ENCODE measurements at regions not wholly inside any gene's neighbourhood (a gene's known extent, or its start where the extent isn't known, plus 50 kb on each side); places are given as distances from the start of the nearest gene placed in this dataset.
A peak's percentile ranks its signal among the peaks of the same experiment; 100 is the strongest.

DNA sequence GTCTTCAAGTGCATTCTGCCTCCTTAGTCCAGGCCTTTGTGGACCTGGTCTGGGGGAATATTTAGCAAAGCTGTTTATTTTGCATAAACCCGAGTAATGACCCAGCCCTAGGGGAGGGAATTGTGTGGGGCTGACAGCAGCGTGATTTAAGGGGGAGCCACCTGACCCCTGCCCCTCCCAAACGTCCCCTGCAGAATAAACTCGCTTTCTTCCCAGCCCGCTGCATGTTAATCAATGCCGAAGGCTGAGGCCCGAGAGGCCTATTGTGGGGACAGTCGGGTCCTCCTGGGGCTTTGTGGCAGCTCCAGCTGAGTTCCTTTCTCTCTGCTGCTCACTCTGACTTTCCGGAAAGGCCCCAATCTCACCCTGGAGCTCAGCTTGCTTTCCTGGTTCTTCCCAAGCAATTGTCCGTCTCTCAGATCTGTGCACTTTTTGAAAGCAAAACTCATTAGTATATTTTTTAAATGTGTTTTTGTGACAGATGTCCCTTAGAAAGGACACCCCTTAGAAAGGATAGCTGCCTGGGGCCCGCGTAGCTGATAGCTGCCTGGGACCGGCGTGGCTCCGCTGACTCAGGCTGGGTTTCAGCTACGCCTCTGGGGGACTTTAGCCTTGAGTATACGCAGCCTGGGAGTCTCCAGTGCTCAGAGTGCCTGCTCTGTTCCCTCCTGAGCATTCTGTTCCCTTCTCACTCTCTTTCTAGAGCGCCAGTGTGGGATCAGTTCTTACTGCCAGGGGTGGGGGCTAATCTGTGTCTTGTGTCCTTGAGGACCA, 158.3 kb downstream of the GLI2 start:
- no peaks in the 10 kb centered on the region for H3K9me3 ChIP-seq (ENCODE audit: low read depth, low read length)
- H3K4me3 ChIP-seq (ENCODE audit: insufficient read depth, low read length): peak overlapping the region; percentile 50
- H3K79me2 ChIP-seq (ENCODE audit: insufficient read depth, low read length): peaks cover 58% of the 10 kb centered on the region
- peaks cover 11% of the 10 kb centered on the region for H4K20me1 ChIP-seq (ENCODE audit: insufficient read depth, low read length)
- H2AFZ ChIP-seq (ENCODE audit: low read length): peak overlapping the region; percentile 10
- TF ChIP-seq, protein P1, sequence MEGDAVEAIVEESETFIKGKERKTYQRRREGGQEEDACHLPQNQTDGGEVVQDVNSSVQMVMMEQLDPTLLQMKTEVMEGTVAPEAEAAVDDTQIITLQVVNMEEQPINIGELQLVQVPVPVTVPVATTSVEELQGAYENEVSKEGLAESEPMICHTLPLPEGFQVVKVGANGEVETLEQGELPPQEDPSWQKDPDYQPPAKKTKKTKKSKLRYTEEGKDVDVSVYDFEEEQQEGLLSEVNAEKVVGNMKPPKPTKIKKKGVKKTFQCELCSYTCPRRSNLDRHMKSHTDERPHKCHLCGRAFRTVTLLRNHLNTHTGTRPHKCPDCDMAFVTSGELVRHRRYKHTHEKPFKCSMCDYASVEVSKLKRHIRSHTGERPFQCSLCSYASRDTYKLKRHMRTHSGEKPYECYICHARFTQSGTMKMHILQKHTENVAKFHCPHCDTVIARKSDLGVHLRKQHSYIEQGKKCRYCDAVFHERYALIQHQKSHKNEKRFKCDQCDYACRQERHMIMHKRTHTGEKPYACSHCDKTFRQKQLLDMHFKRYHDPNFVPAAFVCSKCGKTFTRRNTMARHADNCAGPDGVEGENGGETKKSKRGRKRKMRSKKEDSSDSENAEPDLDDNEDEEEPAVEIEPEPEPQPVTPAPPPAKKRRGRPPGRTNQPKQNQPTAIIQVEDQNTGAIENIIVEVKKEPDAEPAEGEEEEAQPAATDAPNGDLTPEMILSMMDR (IDR thresholded peaks at IDR 0.05; ENCODE audit: extremely low read depth, low read depth, low read length): no peak
- H3K27ac ChIP-seq (ENCODE audit: low read depth, low read length): peak overlapping the region; percentile 66
- peaks cover 20% of the 10 kb centered on the region for H3K4me1 ChIP-seq (ENCODE audit: insufficient read depth, low read length)
- peak overlapping the region; percentile 41 for H3K4me2 ChIP-seq (ENCODE audit: insufficient read depth, low read length)
- DNase-seq (ENCODE audit: insufficient read length, low spot score, missing footprints): peak; percentile 70
- H3K36me3 ChIP-seq (ENCODE audit: insufficient read depth, low read length): peaks cover 3% of the 10 kb centered on the region
- no peaks in the 10 kb centered on the region for H3K27me3 ChIP-seq (ENCODE audit: insufficient read depth, low read length)

DNA sequence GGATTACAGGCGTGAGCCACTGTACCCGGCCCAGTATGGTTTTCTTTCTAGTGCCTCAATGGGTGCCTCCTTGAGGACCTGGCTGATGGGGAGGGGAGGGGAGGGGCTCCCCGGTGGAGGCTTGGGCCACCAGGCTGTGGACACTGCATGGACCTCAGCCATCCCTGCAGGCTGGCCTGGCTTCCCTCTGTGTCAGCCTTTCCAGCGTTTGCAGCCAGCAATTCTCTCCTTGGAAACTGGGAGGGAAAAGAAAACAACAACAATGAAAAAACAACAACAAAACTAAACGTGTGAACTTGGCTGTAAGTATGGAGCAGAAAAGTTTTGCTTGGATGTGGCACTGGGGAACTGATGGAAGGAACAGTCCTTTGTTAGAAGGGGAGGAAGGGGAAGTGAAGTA, 159.3 kb downstream of the GLI2 start:
- no peak overlapping the region for H3K27ac ChIP-seq (ENCODE audit: low read depth, low read length)
- DNase-seq (ENCODE audit: insufficient read length, low spot score, missing footprints): no peak
- no peak overlapping the region for H3K4me3 ChIP-seq (ENCODE audit: insufficient read depth, low read length)
- TF ChIP-seq, protein P1 (IDR thresholded peaks at IDR 0.05; ENCODE audit: extremely low read depth, low read depth, low read length): no peak
- H2AFZ ChIP-seq (ENCODE audit: low read length): no peak overlapping the region
- H3K9me3 ChIP-seq (ENCODE audit: low read depth, low read length): no peaks in the 10 kb centered on the region
- H4K20me1 ChIP-seq (ENCODE audit: insufficient read depth, low read length): peaks cover 13% of the 10 kb centered on the region
- H3K4me2 ChIP-seq (ENCODE audit: insufficient read depth, low read length): no peak overlapping the region
- H3K4me1 ChIP-seq (ENCODE audit: insufficient read depth, low read length): peaks cover 20% of the 10 kb centered on the region
- peaks cover 59% of the 10 kb centered on the region for H3K79me2 ChIP-seq (ENCODE audit: insufficient read depth, low read length)
- peaks cover 3% of the 10 kb centered on the region for H3K36me3 ChIP-seq (ENCODE audit: insufficient read depth, low read length)
- no peaks in the 10 kb centered on the region for H3K27me3 ChIP-seq (ENCODE audit: insufficient read depth, low read length)

DNA sequence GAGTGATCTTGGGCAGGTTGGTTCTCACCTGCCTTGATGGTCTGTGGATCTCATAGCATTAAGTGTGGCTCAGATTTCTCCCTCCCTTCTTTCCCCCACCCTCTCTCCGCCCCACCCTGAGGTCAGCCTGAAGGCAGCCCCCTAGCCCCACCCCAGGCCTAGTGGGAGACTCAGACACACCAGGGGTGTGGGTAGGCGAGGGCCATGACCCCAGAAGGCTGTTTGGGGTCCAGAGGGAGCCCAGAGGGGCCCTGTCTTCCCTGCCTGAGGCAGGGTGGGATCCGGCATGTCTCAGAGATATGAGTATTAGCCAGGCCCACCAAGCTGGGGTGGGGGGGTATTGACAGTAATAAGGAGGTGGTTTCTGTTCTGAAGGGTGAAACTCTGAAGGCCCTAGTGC, 160.5 kb downstream of the GLI2 start:
- no peak overlapping the region for H3K4me3 ChIP-seq (ENCODE audit: insufficient read depth, low read length)
- no peaks in the 10 kb centered on the region for H3K27me3 ChIP-seq (ENCODE audit: insufficient read depth, low read length)
- H4K20me1 ChIP-seq (ENCODE audit: insufficient read depth, low read length): peaks cover 13% of the 10 kb centered on the region
- H3K36me3 ChIP-seq (ENCODE audit: insufficient read depth, low read length): peaks cover 7% of the 10 kb centered on the region
- no peak overlapping the region for H3K4me2 ChIP-seq (ENCODE audit: insufficient read depth, low read length)
- H2AFZ ChIP-seq (ENCODE audit: low read length): no peak overlapping the region
- H3K4me1 ChIP-seq (ENCODE audit: insufficient read depth, low read length): peaks cover 20% of the 10 kb centered on the region
- TF ChIP-seq, protein P1 (IDR thresholded peaks at IDR 0.05; ENCODE audit: extremely low read depth, low read depth, low read length): no peak
- DNase-seq (ENCODE audit: insufficient read length, low spot score, missing footprints): no peak
- peaks cover 54% of the 10 kb centered on the region for H3K79me2 ChIP-seq (ENCODE audit: insufficient read depth, low read length)
- no peaks in the 10 kb centered on the region for H3K9me3 ChIP-seq (ENCODE audit: low read depth, low read length)
- no peak overlapping the region for H3K27ac ChIP-seq (ENCODE audit: low read depth, low read length)

DNA sequence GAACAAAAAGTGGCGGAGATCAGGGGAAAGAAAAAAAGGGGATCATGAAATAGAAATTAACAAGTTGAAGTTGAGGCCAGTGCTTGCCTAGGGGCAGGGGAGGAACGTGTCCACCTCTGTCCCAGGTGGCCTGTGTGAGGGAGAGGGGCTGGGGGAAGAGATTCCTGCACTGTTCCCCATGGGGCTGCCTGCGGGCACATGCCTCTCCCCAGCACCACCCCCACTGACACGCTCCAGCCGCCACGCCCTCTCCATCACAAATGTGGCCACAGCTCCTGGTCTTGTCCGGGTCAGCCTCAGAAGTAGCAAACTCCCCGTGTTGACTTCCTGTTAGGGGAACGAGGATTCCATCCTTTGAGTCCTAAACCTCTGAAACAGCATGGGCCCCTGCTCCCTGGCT, 161.2 kb downstream of the GLI2 start:
- Histone ChIP-seq H3K4me3 (ENCODE audit: insufficient read depth, low read length) (no peak overlapping the region), H2AFZ (ENCODE audit: low read length) (no peak overlapping the region), H4K20me1 (ENCODE audit: insufficient read depth, low read length) (peaks cover 13% of the 10 kb centered on the region), H3K79me2 (ENCODE audit: insufficient read depth, low read length) (peaks cover 51% of the 10 kb centered on the region), H3K27ac (ENCODE audit: low read depth, low read length) (no peak overlapping the region), H3K36me3 (ENCODE audit: insufficient read depth, low read length) (peaks cover 7% of the 10 kb centered on the region), H3K27me3 (ENCODE audit: insufficient read depth, low read length) (no peaks in the 10 kb centered on the region), H3K9me3 (ENCODE audit: low read depth, low read length) (no peaks in the 10 kb centered on the region), H3K4me1 (ENCODE audit: insufficient read depth, low read length) (peaks cover 20% of the 10 kb centered on the region), H3K4me2 (ENCODE audit: insufficient read depth, low read length) (no peak overlapping the region)
- TF ChIP-seq, protein P1 (IDR thresholded peaks at IDR 0.05; ENCODE audit: extremely low read depth, low read depth, low read length): no peak
- no peak for DNase-seq (ENCODE audit: insufficient read length, low spot score, missing footprints)

All from osteoblast (primary cell).